HG02571 (cell line): ENCODE measurements at regions not wholly inside any gene's neighbourhood (a gene's known extent, or its start where the extent isn't known, plus 50 kb on each side); places are given as distances from the start of the nearest gene placed in this dataset.

Experiments
- ATAC-seq: cut with Tn5 transposase; IDR thresholded peaks from one replicate; pipeline ENCODE4 v1.9.1; 2021; ENCODE audit warnings: mild to moderate bottlenecking, moderate library complexity; ENCODE audit not compliant: unreplicated experiment

- no peak for ATAC-seq
Measured at GRCh38 chr10:31647861-31648260, 280.8 kb downstream of the ARHGAP12 start.

GRCh38 chr10:31646519-31646918 is 282.1 kb downstream of the ARHGAP12 start:
- ATAC-seq = no peak

GRCh38 chr10:31645786-31646185 is 282.8 kb downstream of the ARHGAP12 start:
- ATAC-seq = no peak

- no peak for ATAC-seq
Measured at GRCh38 chr10:31644931-31645633, 283.5 kb downstream of the ARHGAP12 start.

GRCh38 chr10:31642281-31642680 is 286.4 kb downstream of the ARHGAP12 start:
- no peak for ATAC-seq

GRCh38 chr10:31635415-31636065 is 293.1 kb downstream of the ARHGAP12 start:
- no peak for ATAC-seq

GRCh38 chr10:31635009-31635408 is 293.6 kb downstream of the ARHGAP12 start:
- ATAC-seq = no peak

- ATAC-seq = no peak
Measured at GRCh38 chr10:31630861-31631567, 297.6 kb downstream of the ARHGAP12 start.

- ATAC-seq = no peak
Measured at GRCh38 chr10:31625566-31625965, 303.1 kb downstream of the ARHGAP12 start.

GRCh38 chr10:31624611-31625010 is 304.0 kb downstream of the ARHGAP12 start:
- no peak for ATAC-seq

- ATAC-seq = no peak
Measured at GRCh38 chr10:31623947-31624346, 304.7 kb downstream of the ARHGAP12 start.

GRCh38 chr10:31623466-31623865 is 304.4 kb downstream of the ZEB1 start:
- no peak for ATAC-seq

GRCh38 chr10:31622978-31623377 is 304.0 kb downstream of the ZEB1 start:
- ATAC-seq = no peak

GRCh38 chr10:31621733-31622132 is 302.7 kb downstream of the ZEB1 start:
- ATAC-seq = no peak

- ATAC-seq = no peak
Measured at GRCh38 chr10:31620226-31621151, 301.5 kb downstream of the ZEB1 start.

GRCh38 chr10:31619531-31620061 is 300.6 kb downstream of the ZEB1 start:
- no peak for ATAC-seq

- no peak for ATAC-seq
Measured at GRCh38 chr10:31618541-31619291, 299.7 kb downstream of the ZEB1 start.

GRCh38 chr10:31617757-31618156 is 298.7 kb downstream of the ZEB1 start:
- ATAC-seq = no peak

GRCh38 chr10:31617133-31617532 is 298.1 kb downstream of the ZEB1 start:
- no peak for ATAC-seq

GRCh38 chr10:31615129-31615528 is 296.1 kb downstream of the ZEB1 start:
- no peak for ATAC-seq
